Effector CD4-positive, alpha-beta T cell (primary cell): ENCODE measurements at regions not wholly inside any gene's neighbourhood (a gene's known extent, or its start where the extent isn't known, plus 50 kb on each side); places are given as distances from the start of the nearest gene placed in this dataset.

Source experiments
- DNase-seq: peaks from one replicate; pipeline ENCODE4 v3.0.0-alpha.2; 2020

GRCh38 chr2:2560374-2561015 lies 229.4 kb upstream of the MYT1L start:
- DNase-seq = no peak

GRCh38 chr2:2558476-2558875 lies 227.4 kb upstream of the MYT1L start:
- no peak for DNase-seq

GRCh38 chr2:2557475-2557874 lies 226.4 kb upstream of the MYT1L start:
- DNase-seq = no peak

GRCh38 chr2:2550856-2551255 lies 219.8 kb upstream of the MYT1L start:
- DNase-seq = no peak

- no peak for DNase-seq
These were observed 216.8 kb upstream of the MYT1L start for GRCh38 chr2:2547911-2548310.

GRCh38 chr2:2547451-2547850 lies 216.4 kb upstream of the MYT1L start:
- no peak for DNase-seq

- DNase-seq = no peak
These were observed 215.0 kb upstream of the MYT1L start for GRCh38 chr2:2546046-2546445.

- no peak for DNase-seq
These were observed 212.0 kb upstream of the MYT1L start for GRCh38 chr2:2542966-2543611.

- no peak for DNase-seq
These were observed 211.2 kb upstream of the MYT1L start for GRCh38 chr2:2542316-2542715.

- no peak for DNase-seq
These were observed 209.3 kb upstream of the MYT1L start for GRCh38 chr2:2540406-2540805.

GRCh38 chr2:2536416-2537056 lies 205.5 kb upstream of the MYT1L start:
- DNase-seq = no peak

- DNase-seq = no peak
These were observed 199.3 kb upstream of the MYT1L start for GRCh38 chr2:2530334-2530733.

- DNase-seq = no peak
These were observed 197.8 kb upstream of the MYT1L start for GRCh38 chr2:2528846-2529245.

- DNase-seq = no peak
These were observed 196.1 kb upstream of the MYT1L start for GRCh38 chr2:2527148-2527547.

- DNase-seq = no peak
These were observed 193.4 kb upstream of the MYT1L start for GRCh38 chr2:2524348-2524941.

GRCh38 chr2:2523461-2524347 lies 192.6 kb upstream of the MYT1L start:
- DNase-seq = no peak

GRCh38 chr2:2520401-2520811 lies 189.3 kb upstream of the MYT1L start:
- DNase-seq = no peak

- DNase-seq = no peak
These were observed 188.3 kb upstream of the MYT1L start for GRCh38 chr2:2519381-2519780.

- no peak for DNase-seq
These were observed 186.3 kb upstream of the MYT1L start for GRCh38 chr2:2517399-2517798.

- DNase-seq = no peak
These were observed 185.3 kb upstream of the MYT1L start for GRCh38 chr2:2516386-2516785.

GRCh38 chr2:2512931-2513330 lies 181.9 kb upstream of the MYT1L start:
- DNase-seq = no peak

GRCh38 chr2:2507417-2507997 lies 176.4 kb upstream of the MYT1L start:
- DNase-seq = no peak

GRCh38 chr2:2506536-2506935 lies 175.5 kb upstream of the MYT1L start:
- no peak for DNase-seq
